ENCODE measurements at regions not wholly inside any gene's neighbourhood (a gene's known extent, or its start where the extent isn't known, plus 50 kb on each side); places are given as distances from the start of the nearest gene placed in this dataset.

DNA sequence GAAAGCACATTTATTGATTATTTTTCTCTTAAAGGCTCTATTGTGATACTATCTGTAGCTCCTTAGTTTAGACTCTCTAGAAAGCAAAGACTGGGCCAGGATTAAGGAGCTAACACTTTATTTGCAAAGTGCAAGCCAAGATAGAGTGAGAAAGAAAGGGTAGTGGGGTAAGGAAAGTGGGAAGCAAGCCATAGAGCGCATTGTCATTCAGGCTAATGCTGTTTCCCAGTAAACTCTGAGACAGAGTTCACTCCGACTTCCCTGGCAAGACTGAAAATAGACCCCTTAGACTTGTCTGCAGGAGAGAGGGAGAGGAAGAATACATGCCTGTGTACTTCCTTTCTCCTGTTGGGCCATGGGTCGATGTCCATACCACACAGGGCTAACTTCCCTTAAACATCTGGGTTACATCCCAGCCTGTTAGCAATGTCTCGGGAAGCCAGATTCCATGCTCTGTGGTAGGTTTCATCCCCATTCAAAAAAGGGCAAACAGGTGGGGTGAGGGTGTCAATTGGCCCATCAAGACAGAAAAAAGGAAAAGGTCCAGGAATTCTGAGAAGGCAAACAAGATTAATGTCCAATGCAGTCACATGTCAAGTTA, 875.8 kb upstream of the CELF2 start:
- H3K4me1 ChIP-seq (ENCODE audit: control insufficient read depth in 1 of 2, extremely low read depth in 1 of 2, insufficient read depth in 2 of 2, low read length in 2 of 2), result no peaks in the 10 kb centered on the region
- no peaks in the 10 kb centered on the region for H3K36me3 ChIP-seq (ENCODE audit: control insufficient read depth in 2 of 2, extremely low read depth in 1 of 2, insufficient read depth in 1 of 2, low read length in 1 of 2)
- ATAC-seq (replicated peaks in 1 of 4), result no peak
- H3K27me3 ChIP-seq (replicated peaks in 1 of 2; ENCODE audit: control insufficient read depth in 2 of 2, extremely low read depth in 1 of 2, insufficient read depth in 2 of 2, low read length in 1 of 2), result no peaks in the 10 kb centered on the region
- Mint-ChIP-seq H3K4me1 (peaks cover 5 to 16% (median 15%) of the 10 kb centered on the region in 3 donors), H3K27ac (no peak overlapping the region), H3K4me3 (no peak overlapping the region), H3K9me3 (no peaks in the 10 kb centered on the region), H3K36me3 (no peaks in the 10 kb centered on the region), H3K27me3 (peaks cover 0 to 5% of the 10 kb centered on the region in 2 donors)
- no peak for DNase-seq
- H3K9me3 ChIP-seq, result no peaks in the 10 kb centered on the region
- H3K4me3 ChIP-seq (ENCODE audit: control insufficient read depth in 1 of 2, extremely low read depth in 1 of 2, low read length in 1 of 2), result no peak overlapping the region
- no peak overlapping the region for H3K27ac ChIP-seq (ENCODE audit: low read length)
- ChIA-PET CTCF (no interaction called here), POLR2A (no interaction called here)
- 94% methylated on average over 2 of the region's 4 CpGs for WGBS (ENCODE audit: insufficient coverage)

GRCh38 chr10:10146604-10147003, 871.1 kb upstream of the CELF2 start:
- POLR2A ChIA-PET, result interaction anchor here in 1 of 2 donors (1.0 kb wide), 1 partner anchor 10 kb away, joined by 3 read pairs; no protein-coding TSS in a partner anchor
- H3K4me1 Mint-ChIP-seq, result no peaks in the 10 kb centered on the region

GRCh38 chr10:10149899-10150298, 867.8 kb upstream of the CELF2 start:
- ChIA-PET POLR2A (no interaction called here), CTCF (no interaction called here)
- Mint-ChIP-seq H3K27me3 (peaks cover 2 to 7% of the 10 kb centered on the region in 2 donors), H3K4me3 (no peak overlapping the region), H3K4me1 (no peaks in the 10 kb centered on the region), H3K36me3 (no peaks in the 10 kb centered on the region), H3K9me3 (no peaks in the 10 kb centered on the region), H3K27ac (no peak overlapping the region)
- Histone ChIP-seq H3K27ac (ENCODE audit: low read length) (no peak overlapping the region), H3K4me3 (ENCODE audit: control insufficient read depth in 1 of 2, extremely low read depth in 1 of 2, low read length in 1 of 2) (no peak overlapping the region), H3K4me1 (ENCODE audit: control insufficient read depth in 1 of 2, extremely low read depth in 1 of 2, insufficient read depth in 2 of 2, low read length in 2 of 2) (no peaks in the 10 kb centered on the region), H3K27me3 (replicated peaks in 1 of 2; ENCODE audit: control insufficient read depth in 2 of 2, extremely low read depth in 1 of 2, insufficient read depth in 2 of 2, low read length in 1 of 2) (no peaks in the 10 kb centered on the region), H3K9me3 (no peaks in the 10 kb centered on the region), H3K36me3 (ENCODE audit: control insufficient read depth in 2 of 2, extremely low read depth in 1 of 2, insufficient read depth in 1 of 2, low read length in 1 of 2) (no peaks in the 10 kb centered on the region)
- DNase-seq, result no peak
- no CpG with 5 or more reads among the region's 1 CpG for WGBS (ENCODE audit: insufficient coverage)
- ATAC-seq (replicated peaks in 1 of 4), result no peak

More at GRCh38 chr10:10146604-10147003, 871.1 kb upstream of the CELF2 start:
- Histone ChIP-seq H3K36me3 (ENCODE audit: control insufficient read depth in 2 of 2, extremely low read depth in 1 of 2, insufficient read depth in 1 of 2, low read length in 1 of 2) (no peaks in the 10 kb centered on the region), H3K27me3 (replicated peaks in 1 of 2; ENCODE audit: control insufficient read depth in 2 of 2, extremely low read depth in 1 of 2, insufficient read depth in 2 of 2, low read length in 1 of 2) (no peaks in the 10 kb centered on the region), H3K27ac (ENCODE audit: low read length) (no peak overlapping the region), H3K9me3 (no peaks in the 10 kb centered on the region), H3K4me3 (ENCODE audit: control insufficient read depth in 1 of 2, extremely low read depth in 1 of 2, low read length in 1 of 2) (no peak overlapping the region), H3K4me1 (ENCODE audit: control insufficient read depth in 1 of 2, extremely low read depth in 1 of 2, insufficient read depth in 2 of 2, low read length in 2 of 2) (no peaks in the 10 kb centered on the region)
- H3K9me3 Mint-ChIP-seq, result no peaks in the 10 kb centered on the region
- H3K4me3 Mint-ChIP-seq, result no peak overlapping the region
- CTCF ChIA-PET, result no interaction called here
- ATAC-seq (replicated peaks in 1 of 4) (no peak), DNase-seq (no peak)
- no peaks in the 10 kb centered on the region for H3K36me3 Mint-ChIP-seq
- H3K27me3 Mint-ChIP-seq, result peaks cover 2 to 8% of the 10 kb centered on the region in 2 donors
- H3K27ac Mint-ChIP-seq, result no peak overlapping the region
- no CpG with 5 or more reads among the region's 4 CpGs for WGBS (ENCODE audit: insufficient coverage)

DNA sequence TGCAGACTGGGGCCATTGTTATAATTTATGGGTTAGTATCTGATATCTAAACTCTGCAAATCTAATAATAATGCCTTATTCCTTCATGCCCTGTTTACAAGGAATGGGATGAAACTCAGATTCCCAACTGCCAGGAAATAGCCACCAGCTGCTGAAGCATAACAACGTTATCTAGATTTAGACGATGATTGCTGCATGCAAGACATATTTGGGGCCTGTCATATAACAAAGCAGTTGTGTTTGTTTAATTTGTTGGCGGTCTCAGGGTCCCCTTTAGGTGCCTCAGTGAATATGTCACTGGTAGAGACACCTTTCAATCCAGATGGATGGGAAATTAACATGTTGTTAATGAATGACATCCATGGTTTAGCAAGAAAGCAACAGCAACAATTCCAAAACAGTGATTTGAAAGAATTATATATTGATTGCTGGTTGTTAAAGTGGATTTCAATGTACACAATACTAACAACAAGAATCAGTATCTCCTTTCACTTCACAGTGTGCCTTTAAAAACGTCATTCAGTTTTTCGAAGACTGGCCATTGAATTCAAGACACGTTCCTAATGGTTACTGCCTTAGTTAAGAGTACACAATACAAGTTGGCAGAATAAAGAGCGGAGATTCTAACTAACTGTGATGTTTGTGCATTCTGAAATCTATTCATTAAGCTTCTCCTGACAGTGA, 860.6 kb upstream of the CELF2 start:
- Histone ChIP-seq H3K36me3 (ENCODE audit: control insufficient read depth in 2 of 2, extremely low read depth in 1 of 2, insufficient read depth in 1 of 2, low read length in 1 of 2) (no peaks in the 10 kb centered on the region), H3K27me3 (replicated peaks in 1 of 2; ENCODE audit: control insufficient read depth in 2 of 2, extremely low read depth in 1 of 2, insufficient read depth in 2 of 2, low read length in 1 of 2) (peaks cover 0 to 3% of the 10 kb centered on the region in 2 experiments), H3K4me3 (ENCODE audit: control insufficient read depth in 1 of 2, extremely low read depth in 1 of 2, low read length in 1 of 2) (no peak overlapping the region), H3K27ac (ENCODE audit: low read length) (no peak overlapping the region), H3K9me3 (no peaks in the 10 kb centered on the region), H3K4me1 (ENCODE audit: control insufficient read depth in 1 of 2, extremely low read depth in 1 of 2, insufficient read depth in 2 of 2, low read length in 2 of 2) (no peaks in the 10 kb centered on the region)
- POLR2A ChIA-PET, result interaction anchor here in 1 of 2 donors (0.6 kb wide), 1 partner anchor 154 kb away, joined by 3 read pairs; no protein-coding TSS in a partner anchor
- no peak overlapping the region for H3K27ac Mint-ChIP-seq
- H3K36me3 Mint-ChIP-seq, result no peaks in the 10 kb centered on the region
- H3K4me3 Mint-ChIP-seq, result no peak overlapping the region
- WGBS (ENCODE audit: insufficient coverage), result 82% methylated on average over 4 of the region's 7 CpGs
- peaks cover 2 to 4% of the 10 kb centered on the region in 2 donors for H3K27me3 Mint-ChIP-seq
- H3K4me1 Mint-ChIP-seq, result no peaks in the 10 kb centered on the region
- DNase-seq (no peak), ATAC-seq (replicated peaks in 1 of 4) (no peak)
- CTCF ChIA-PET, result no interaction called here
- H3K9me3 Mint-ChIP-seq, result peaks cover 0 to 6% (median 0%) of the 10 kb centered on the region in 3 donors

GRCh38 chr10:10160821-10161312, 856.8 kb upstream of the CELF2 start:
- no peaks in the 10 kb centered on the region for H3K36me3 ChIP-seq (ENCODE audit: control insufficient read depth in 2 of 2, extremely low read depth in 1 of 2, insufficient read depth in 1 of 2, low read length in 1 of 2)
- ChIA-PET CTCF (no interaction called here), POLR2A (no interaction called here)
- peaks cover 1 to 8% of the 10 kb centered on the region in 2 donors for H3K27me3 Mint-ChIP-seq
- no peak overlapping the region for H3K4me3 Mint-ChIP-seq
- 94% methylated on average over 24 of the region's 27 CpGs for WGBS (ENCODE audit: insufficient coverage)
- H3K4me1 ChIP-seq (ENCODE audit: control insufficient read depth in 1 of 2, extremely low read depth in 1 of 2, insufficient read depth in 2 of 2, low read length in 2 of 2), result no peaks in the 10 kb centered on the region
- no peaks in the 10 kb centered on the region for H3K9me3 ChIP-seq
- no peaks in the 10 kb centered on the region for H3K4me1 Mint-ChIP-seq
- DNase-seq (no peak), ATAC-seq (replicated peaks in 1 of 4) (no peak)
- no peak overlapping the region for H3K27ac Mint-ChIP-seq
- H3K36me3 Mint-ChIP-seq, result no peaks in the 10 kb centered on the region
- no peak overlapping the region for H3K4me3 ChIP-seq (ENCODE audit: control insufficient read depth in 1 of 2, extremely low read depth in 1 of 2, low read length in 1 of 2)
- H3K27me3 ChIP-seq (replicated peaks in 1 of 2; ENCODE audit: control insufficient read depth in 2 of 2, extremely low read depth in 1 of 2, insufficient read depth in 2 of 2, low read length in 1 of 2), result peaks cover 0 to 3% of the 10 kb centered on the region in 2 experiments
- H3K9me3 Mint-ChIP-seq, result peaks cover 0 to 8% (median 6%) of the 10 kb centered on the region in 3 donors
- H3K27ac ChIP-seq (ENCODE audit: low read length), result no peak overlapping the region

DNA sequence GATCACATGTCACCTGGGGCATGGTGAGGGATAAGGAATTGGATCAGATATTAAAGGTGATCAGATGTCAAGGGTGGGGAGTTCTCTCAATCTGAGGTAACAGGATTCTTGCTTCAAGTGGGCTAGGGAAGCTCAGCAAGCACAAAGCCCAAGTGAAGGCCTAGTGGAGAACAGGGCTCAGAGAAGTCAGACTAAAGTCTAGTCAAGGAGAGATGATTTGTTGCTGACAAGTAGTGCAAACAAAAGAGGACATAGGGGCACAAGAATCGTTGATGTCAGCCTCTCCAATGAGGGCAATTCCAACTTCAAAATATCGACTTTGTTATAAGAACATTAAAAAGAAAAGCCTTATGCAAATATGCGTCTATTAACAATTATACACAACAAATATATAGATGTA, 852.8 kb upstream of the CELF2 start:
- Mint-ChIP-seq H3K27me3 (peaks cover 0 to 4% of the 10 kb centered on the region in 2 donors), H3K4me3 (no peak overlapping the region), H3K36me3 (no peaks in the 10 kb centered on the region), H3K4me1 (no peaks in the 10 kb centered on the region), H3K27ac (no peak overlapping the region), H3K9me3 (peaks cover 0 to 8% (median 1%) of the 10 kb centered on the region in 3 donors)
- peaks cover 0 to 3% of the 10 kb centered on the region in 2 experiments for H3K27me3 ChIP-seq (replicated peaks in 1 of 2; ENCODE audit: control insufficient read depth in 2 of 2, extremely low read depth in 1 of 2, insufficient read depth in 2 of 2, low read length in 1 of 2)
- no peak overlapping the region for H3K27ac ChIP-seq (ENCODE audit: low read length)
- ATAC-seq (replicated peaks in 1 of 4) (no peak), DNase-seq (no peak)
- no CpG with 5 or more reads among the region's 3 CpGs for WGBS (ENCODE audit: insufficient coverage)
- no peaks in the 10 kb centered on the region for H3K4me1 ChIP-seq (ENCODE audit: control insufficient read depth in 1 of 2, extremely low read depth in 1 of 2, insufficient read depth in 2 of 2, low read length in 2 of 2)
- ChIA-PET POLR2A (no interaction called here), CTCF (no interaction called here)
- H3K9me3 ChIP-seq, result no peaks in the 10 kb centered on the region
- no peaks in the 10 kb centered on the region for H3K36me3 ChIP-seq (ENCODE audit: control insufficient read depth in 2 of 2, extremely low read depth in 1 of 2, insufficient read depth in 1 of 2, low read length in 1 of 2)
- no peak overlapping the region for H3K4me3 ChIP-seq (ENCODE audit: control insufficient read depth in 1 of 2, extremely low read depth in 1 of 2, low read length in 1 of 2)
